GM04503 (cell line): ENCODE measurements at regions not wholly inside any gene's neighbourhood (a gene's known extent, or its start where the extent isn't known, plus 50 kb on each side); places are given as distances from the start of the nearest gene placed in this dataset.
"Not testable (repeated sequence)": the region's sequence is repeated elsewhere in the genome, so short reads cannot be mapped to it uniquely, and the experiment has no call there.

Experiments
- DNase-seq: peaks from one replicate; pipeline ENCODE4 v3.0.0-alpha.2; 2012; ENCODE audit warnings: low read depth

DNA sequence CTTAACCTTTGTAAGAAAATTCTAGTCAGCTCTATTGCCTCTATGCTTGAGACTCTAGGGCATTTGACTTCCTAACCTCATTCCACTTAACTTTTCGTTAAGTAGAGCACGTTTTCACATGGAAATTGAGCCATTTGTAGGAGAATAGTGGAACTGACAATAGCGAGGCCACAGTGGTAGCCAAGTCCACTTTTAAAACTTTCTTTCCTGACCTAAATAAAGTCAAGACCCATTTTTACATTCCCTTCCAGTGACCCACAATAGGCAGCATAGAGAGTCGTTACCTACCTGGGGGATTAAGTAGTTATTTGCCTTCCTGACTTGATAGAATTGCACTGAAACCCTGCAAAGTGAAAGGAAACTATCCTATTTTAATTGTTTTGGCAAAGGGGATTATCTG is 386.0 kb upstream of the NECTIN3 start:
- DNase-seq = no peak

DNA sequence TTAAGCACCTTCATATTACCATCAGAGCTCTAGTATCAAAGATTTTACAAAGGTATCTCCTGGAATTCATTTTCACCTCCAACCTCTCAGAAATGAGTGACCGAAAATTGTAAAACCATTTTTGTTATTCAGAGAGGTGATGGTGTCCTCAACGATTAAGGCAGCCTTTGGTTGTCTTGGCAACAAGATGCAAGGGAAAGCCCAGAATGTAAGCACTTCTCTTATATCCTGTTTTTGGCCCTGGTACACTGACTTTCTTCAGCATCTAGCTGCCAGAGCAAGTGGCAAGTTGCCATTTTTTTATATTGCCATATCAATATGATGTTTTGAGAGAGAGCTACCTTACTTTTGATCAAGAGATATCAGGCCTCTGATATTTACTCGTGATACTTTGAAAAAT is 384.9 kb upstream of the NECTIN3 start:
- DNase-seq = no peak

DNA sequence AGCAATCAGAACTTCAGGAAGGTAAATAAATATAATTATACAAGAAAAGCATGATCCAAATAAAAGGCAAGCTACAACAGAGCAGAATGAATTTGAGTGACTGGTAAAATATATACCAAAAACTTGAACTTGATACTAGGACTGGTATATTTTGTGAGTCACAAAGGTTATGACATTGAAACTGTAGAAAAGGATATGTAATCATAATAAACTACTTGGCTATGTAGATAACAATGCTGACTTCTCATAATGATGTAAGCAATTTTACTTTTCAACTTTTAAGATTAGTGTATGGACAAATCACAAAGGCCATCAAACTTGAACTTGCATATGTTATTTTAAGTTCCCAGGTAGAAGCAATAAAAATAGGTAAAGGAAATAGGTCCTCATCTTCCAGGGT is 384.5 kb upstream of the NECTIN3 start:
- no peak for DNase-seq

DNA sequence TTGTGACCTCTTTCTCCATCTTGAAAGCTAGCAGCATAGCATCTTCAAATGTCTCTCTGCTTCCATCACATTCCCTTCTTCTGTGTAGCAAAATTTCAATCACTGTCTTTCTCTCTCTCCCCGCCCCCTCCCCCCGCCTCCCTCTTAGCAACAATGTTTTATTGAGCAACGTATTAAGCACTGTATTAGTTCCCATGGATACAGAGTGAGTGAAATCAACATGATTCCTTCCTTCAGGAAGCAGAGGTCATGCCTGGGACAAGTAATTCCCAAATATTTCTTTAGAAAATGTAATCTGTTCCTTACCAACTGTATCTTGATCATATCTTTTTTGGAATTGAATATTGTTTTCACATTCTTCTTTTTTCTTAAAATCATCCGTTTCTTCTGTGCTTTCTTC is 373.7 kb upstream of the NECTIN3 start:
- DNase-seq = peak; percentile 11

DNA sequence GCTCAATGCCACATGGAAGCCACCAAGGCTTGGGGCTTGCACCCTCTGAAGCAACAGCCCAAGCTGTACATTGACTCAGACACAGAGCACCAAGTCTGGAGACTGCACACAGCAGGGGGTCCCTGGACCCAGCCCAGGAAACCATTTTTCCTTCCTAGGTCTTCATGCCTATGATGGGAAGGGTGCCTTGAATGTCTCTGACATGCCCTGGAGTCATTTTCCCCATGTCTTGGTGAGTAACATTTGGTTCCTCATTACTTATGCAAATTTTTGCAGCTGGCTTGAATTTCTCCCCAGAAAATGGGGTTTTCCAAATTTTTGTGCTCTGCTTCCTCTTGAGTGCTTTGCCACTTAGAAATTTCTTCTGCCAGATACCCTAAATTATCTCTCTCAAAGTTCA is 367.3 kb upstream of the NECTIN3 start:
- not testable (repeated sequence) for DNase-seq

DNA sequence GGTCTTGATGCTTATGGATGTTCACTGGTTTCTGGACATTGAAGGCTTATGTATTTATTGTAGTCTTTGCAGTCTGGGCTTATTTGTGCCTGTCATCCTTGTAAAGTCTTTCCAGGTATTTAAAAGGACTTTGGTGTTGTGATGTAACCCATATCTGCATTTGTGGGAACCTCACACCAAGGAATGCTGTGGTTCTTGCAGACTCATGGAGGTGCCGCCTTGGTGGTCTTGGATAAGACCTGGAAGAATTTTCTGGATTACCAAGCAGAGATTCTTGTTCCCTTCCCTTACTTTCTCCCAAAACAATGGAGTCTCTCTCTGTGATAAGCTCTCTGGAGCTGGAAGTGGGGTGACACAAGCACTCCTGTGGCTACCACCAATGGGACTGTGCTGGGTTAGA is 363.5 kb upstream of the NECTIN3 start:
- no peak for DNase-seq

DNA sequence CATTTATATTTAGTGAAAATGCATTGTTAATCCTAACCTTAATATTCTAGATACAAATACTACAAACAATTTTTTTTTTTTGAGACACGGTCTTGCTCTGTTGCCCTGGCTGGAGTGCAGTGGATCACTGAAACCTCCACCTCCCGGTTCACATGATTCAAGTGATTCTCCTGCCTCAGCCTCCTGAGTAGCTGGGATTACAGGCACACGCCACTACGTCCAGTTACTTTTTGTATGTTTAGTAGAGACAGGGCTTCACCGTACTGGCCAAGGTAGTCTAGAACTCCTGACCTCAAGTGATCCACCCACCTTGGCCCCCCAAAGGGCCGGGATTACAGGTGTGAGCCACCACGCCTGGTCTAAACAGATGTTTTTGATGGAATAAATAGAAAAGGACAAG is 361.5 kb upstream of the NECTIN3 start:
- DNase-seq = no peak

DNA sequence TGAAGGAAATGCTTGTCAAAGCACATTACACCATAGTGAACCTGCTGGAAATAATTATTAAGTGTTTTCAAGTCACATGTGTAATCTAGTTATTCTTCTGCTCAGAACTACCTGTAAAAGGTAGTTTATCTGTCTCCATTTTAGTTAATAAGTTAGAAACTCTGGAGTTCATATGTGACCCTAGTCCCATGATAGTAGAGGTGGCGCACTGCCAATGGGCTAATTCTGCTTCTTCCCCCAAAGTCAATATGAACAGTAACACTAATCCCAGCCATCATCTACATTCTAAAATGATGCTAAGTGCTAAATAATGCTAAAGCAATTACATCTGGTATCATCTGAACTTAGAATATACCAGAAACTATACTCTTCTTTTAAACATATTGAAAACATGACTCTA is 361.0 kb upstream of the NECTIN3 start:
- no peak for DNase-seq

DNA sequence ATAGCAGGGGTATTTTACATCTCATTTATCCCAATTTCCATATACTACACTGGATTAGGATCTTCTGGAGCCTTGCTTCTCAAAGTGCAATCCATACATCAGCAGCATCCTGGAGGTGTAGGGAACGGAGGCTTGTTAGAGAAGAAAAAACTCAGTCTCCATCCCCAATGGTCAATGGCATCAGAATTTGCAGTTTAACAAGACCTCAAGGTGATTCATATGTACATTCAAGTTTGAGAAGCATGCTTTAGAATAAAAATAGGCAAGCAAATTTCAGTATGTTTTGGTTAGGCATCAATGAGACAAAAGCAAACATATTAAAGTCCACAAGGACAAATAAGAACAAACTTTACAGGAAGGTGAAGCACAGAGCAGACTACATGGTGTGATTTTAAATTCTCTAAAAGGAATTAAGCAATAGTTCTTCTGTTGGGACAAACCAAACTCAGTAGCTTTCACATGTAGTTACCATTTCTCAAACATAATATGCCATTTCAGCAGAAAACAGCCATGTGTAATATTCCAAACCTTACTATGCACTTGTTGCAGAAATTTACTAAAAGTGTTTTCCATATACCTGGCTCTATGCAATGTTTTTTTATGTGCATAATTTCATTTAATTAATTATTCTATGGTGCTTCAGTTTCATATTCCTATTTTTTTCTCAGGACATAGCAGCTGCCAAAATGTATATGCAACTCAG is 360.3 kb upstream of the NECTIN3 start:
- DNase-seq = no peak

DNA sequence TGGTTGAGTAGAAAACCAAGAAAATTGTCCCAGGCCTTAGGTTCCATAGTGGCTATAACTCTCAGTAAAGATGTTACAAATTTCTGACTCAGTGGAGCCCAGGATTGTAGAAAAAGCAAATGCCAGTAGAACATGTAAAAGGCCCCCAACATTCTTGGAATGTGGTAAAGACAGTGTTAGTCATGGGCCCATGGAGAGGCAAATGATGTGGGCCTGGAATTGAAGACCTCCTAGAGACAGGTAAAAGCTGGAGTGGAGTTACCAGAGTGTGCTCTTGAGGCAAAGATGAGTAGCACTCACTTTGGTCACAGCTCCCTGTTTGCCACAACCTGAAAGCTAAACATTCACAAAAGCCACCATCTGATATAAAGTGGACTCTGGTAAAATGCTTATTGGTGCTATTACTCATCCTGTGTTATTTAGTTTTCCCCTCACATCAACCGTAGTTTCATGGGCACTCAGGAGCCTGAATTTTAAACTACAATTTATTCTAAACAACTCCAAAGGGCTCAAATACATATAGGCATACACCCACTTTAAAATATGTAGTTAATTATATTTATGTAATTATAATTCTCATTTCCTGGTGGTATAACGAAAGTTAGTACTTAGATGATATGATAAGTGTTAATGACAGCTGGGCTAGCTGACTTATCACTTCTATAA is 359.6 kb upstream of the NECTIN3 start:
- DNase-seq = no peak

DNA sequence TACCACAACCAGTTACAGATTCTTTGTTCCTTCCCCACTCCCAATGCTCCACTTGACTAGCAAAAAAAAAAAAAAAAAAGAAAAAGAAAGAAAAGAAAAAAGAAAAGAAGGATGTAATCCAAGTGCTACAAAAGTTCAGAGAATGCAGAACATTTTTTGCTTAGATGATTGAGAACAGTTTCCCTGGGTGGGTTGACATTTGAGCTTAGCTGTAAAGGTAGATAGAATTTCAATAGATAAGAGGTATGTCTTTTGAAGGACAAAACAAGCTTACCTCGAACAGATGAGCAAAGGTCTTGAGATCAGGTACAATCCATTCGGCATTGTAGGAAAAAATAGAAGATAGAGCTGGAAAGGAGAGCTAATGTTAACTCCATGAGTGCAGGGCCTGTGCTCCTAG is 344.6 kb upstream of the NECTIN3 start:
- DNase-seq = no peak

DNA sequence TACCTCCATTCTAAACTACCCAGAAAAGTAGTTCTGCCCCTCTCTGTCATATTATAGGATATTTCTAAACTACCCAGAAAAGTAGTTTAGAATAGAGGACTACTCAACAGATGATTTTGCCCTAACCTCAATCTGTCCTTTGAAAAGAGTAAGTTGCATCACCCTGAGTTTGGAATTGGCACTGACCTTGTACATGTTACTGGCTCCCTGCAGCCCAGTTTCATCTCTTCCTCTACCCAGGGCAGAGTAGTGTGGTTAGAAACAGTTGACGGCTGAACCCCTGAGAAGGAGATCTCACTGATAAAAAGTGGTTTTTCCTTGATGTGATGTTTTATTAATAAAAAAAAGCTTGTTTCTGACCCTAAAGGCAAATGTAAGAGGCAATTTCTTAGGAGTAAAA is 340.5 kb upstream of the NECTIN3 start:
- DNase-seq = no peak

DNA sequence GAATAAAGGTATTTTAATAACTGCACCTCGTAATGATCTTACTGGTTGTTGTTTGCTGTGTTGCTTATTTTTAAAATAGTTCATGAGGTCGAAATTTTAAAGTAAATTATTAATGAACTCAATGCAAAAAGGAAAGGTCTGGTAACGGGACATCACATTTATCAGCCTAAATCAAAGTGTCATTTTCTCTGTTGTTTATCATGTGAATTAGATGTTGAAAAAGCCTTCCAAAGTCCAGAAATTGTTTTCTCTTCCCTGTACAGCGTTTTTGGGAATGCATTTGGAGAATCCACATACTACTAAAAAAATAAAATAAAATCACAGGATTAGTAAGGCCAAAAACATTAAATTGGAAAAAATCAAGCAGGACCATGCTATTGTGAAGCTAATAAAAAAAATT is 339.2 kb upstream of the NECTIN3 start:
- DNase-seq = no peak

DNA sequence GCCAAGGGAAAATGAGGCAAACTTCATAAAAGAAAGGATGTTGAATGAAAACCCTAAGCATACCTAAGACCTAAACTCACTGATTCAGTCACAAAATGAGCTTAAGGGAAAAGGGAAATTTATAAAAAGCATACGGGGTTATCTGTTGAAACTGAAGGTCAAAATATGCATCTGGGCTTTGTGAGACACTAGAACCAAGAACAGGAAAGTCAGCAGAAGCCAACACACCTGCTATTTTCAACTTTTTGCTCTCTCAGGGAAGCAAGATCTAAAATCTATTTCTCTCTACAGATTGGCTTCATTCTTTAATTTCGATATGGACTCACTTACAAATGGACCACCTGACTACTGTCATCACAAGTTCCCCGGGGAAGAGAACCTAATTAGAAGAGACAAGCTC is 338.6 kb upstream of the NECTIN3 start:
- no peak for DNase-seq

DNA sequence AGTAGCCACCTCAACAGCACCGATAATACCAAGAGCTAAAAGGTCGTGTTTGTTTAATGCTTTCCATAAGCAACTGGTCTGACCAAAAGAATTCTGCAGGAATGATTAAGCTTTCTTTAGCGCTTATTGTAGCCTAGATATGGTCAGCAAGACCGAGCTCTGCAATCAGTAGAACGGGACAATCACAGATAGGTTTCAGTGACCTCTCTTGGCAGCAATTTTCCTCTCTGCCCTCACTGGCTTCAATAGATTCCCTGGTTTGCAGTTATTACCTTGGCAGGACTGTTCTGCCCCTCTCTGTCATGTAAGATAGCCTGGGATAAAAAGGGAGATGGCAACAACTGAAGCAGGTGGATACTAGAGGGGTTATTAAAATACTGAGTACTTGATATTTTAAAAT is 337.1 kb upstream of the NECTIN3 start:
- no peak for DNase-seq

DNA sequence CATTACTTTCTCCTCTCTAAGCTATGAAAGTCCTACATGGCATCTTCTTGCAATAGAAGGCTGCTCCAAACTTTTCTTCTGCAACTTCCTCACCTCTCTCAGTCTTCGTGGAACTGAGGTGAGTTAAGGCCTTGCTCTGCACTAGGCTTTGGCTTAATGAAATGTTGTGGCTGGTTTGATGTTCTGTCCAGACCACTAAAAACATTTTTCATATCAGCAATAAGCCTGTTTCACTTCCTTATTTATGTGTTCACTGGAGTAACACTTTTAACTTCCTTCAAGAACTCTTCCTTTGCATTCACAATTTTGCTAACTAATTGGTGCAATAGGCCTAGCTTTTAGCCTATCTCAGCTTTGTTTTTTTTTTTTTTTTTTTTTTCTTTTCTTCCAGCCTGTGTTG is 335.3 kb upstream of the NECTIN3 start:
- no peak for DNase-seq

DNA sequence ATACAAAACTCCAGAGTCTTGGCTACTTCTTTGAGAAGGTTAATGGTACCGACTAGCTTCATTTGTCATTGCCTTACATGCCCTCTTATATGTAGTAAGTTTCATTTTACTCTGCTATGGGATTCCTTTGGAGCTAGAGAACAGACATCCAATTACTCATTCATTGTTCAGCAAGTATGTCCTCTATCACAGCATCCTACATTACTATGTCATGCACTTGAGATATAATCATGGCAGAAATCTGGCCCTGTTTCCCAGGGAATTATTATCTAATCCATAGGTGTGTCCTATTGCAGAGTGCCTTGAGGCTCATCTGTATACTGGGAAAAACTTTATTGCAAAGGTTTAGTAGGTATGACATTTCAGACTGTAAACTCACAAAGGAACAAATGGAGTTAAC is 333.1 kb upstream of the NECTIN3 start:
- DNase-seq = no peak

DNA sequence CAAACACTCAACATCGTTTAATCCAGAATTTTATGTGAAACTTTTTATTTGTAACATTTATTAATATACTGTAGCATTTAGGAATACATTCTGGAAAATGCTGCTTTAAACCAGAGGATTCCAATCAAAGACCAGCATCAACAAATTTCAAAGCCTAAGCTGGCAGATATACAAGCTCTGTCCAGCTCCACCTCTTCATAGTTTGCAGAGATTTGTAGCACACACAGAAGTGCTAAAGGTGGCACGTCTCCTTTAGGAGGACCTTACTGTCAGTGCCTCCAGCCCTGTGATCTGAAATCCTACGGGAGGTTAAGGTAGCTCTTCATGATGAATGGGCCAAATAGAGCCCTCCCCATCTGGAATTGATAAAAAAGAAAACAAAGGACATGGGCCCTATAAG is 329.7 kb upstream of the NECTIN3 start:
- DNase-seq = no peak

DNA sequence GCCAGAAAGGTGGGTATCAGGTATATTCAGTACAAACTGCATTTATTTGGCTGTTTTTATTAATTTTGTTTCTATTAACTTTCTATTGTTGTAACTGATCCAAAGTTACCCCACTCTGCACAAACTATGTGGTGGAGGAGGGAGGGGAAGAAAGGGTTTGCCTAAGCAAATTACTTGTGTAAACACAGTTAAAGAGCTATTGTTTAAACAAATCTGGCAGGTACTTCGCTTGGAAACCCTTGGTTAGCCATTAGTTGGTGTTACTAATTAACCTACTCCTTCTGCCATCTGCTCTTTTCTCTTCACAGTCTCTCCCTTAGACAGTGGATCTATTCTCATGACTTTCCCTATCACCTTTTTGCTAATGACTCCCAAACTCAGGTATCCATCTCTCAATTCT is 328.4 kb upstream of the NECTIN3 start:
- no peak for DNase-seq

DNA sequence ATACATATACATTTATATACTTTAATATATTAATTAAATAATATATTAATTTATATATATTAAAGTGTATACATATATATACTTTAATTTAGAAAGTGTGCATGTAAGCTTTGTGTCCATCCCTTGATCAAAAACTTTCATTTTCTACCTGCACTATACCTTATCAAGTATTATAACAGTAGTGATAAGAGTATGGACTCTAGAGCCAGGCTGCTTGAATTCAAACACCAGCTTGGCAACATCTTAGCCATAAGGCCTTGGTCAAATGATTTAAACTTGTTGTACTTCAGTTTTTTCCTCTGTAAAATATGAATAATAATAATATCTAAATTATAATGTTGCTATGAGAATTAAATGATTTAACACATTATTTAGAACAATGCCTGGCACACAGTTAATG is 327.6 kb upstream of the NECTIN3 start:
- DNase-seq = no peak

DNA sequence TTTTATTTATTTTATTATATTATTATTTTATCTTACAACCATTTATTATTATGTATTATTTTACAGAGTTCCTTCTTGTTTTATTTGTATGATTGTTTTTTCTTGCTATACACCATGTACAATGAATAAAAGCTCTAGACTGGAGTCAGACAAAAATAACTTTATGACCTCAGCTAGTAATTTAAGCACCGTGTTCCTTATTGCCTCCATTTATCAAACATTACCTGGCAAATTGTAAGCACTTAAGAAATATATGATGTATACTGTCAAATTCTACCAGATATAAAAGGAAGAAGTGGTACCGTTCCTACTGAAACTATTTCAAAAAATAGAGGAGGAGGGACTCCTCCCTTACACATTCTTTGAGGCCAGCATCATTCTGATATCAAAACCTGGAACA is 326.9 kb upstream of the NECTIN3 start:
- no peak for DNase-seq

DNA sequence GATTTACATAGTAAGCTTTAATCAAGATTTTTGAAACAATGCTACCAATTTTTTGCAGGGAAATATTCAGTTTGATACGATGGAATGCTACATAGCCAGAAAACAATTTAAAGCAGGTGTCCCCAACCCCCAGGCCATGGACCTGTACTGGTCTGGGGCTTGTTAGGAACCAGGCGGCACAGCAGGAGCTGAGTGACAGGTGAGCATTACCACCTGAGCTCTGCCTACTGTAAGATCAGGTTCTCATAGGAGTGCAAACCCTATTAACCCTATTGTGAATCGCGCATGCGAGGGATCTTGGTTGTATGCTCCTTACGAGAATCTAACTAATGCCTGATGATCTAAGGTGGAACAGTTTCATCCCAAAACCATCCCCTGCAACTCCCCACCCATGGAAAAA is 322.6 kb upstream of the NECTIN3 start:
- no peak for DNase-seq

DNA sequence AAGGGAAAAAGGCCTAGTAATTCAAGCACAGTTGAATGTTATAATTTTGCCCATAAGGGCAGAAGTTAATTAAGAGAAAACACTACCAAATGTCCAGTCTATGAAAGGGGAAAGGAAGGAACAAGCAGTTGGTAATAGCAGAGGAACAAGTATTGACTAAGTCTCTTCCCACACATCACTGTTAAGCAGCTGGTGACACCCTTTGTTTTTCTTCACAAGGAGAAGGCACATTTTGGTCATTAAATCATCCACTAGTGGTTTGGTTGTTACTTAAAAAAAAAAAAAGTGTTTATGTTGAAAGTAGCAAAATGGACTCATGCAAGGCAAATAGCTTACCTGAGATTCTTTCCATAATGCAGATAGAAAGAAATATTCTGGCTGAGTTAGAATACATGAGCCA is 321.4 kb upstream of the NECTIN3 start:
- no peak for DNase-seq

DNA sequence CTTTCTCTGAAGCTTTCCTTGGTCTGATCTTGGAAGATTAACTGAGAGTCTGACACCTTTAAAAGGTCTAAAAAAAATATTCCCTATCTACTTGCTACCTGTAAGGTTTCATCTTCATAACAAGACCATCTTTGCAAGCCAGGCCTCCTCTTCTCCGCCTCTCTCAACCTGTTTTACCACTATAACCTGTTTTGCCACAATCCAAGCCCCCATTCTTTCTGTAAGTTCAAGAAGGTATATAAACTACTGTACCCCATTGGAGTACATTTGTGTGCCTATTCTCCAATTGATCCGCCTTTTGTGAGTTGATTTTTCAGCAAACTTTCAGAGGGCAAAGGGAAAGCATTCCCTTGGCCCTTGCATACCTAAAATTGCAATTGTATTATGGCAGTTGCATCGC is 319.3 kb upstream of the NECTIN3 start:
- no peak for DNase-seq
